ENCODE measurements at regions not wholly inside any gene's neighbourhood (a gene's known extent, or its start where the extent isn't known, plus 50 kb on each side); places are given as distances from the start of the nearest gene placed in this dataset.

- ChIA-PET POLR2A (no interaction called here), CTCF (no interaction called here)
- Histone ChIP-seq H3K9me3 (ENCODE audit: control insufficient read depth, insufficient read depth, low read depth, low read length) (peaks cover 11% of the 10 kb centered on the region; the same call in 1 of the 2 replicates), H3K27ac (ENCODE audit: low read length) (no peak overlapping the region), H3K4me3 (ENCODE audit: low read depth in 2 of 2, low read length in 2 of 2) (no peak overlapping the region), H3K27me3 (ENCODE audit: control insufficient read depth, insufficient read depth, low read length) (no peaks in the 10 kb centered on the region), H3K36me3 (ENCODE audit: control insufficient read depth, insufficient read depth, low read length) (no peaks in the 10 kb centered on the region), H3K4me1 (ENCODE audit: control insufficient read depth, insufficient read depth, low read length) (no peaks in the 10 kb centered on the region)
- DNase-seq (ENCODE audit: low read depth, low spot score) (no peak), ATAC-seq (no peak)
- in situ Hi-C loops (cut with HindIII; ENCODE audit: low pct_unique_long_range_greater_than_20kb, low sequenced_read_pairs): no loop called here
- intact Hi-C loops (cut with micrococcal nuclease; ENCODE audit: unreplicated experiment): no loop called here
- TF ChIP-seq POLR2AphosphoS5 (IDR thresholded peaks at IDR 0.05; ENCODE audit: low read depth, low read length) (no peak), REST (IDR thresholded peaks at IDR 0.05; ENCODE audit: insufficient read depth in 1 of 2, low read depth in 2 of 2, low read length in 1 of 2) (no peak), SIN3A (IDR thresholded peaks at IDR 0.05; ENCODE audit: borderline replicate concordance, insufficient read depth, low read depth, low read length) (no peak), TCF7L2 (IDR thresholded peaks at IDR 0.05; ENCODE audit: low read depth, low read length) (no peak), CTCF (IDR thresholded peaks at IDR 0.05) (no peak)
- BruUV-seq (replicated peaks): no TSS peak
These were observed 178.6 kb upstream of the RBMS1 start for GRCh38 chr2:160672211-160672610.

- POLR2A ChIA-PET: no interaction called here
- no TSS peak for BruUV-seq (replicated peaks)
- H3K9me3 ChIP-seq (ENCODE audit: control insufficient read depth, insufficient read depth, low read depth, low read length): peaks cover 11% of the 10 kb centered on the region; the same call in 1 of the 2 replicates
- ATAC-seq (no peak), DNase-seq (ENCODE audit: low read depth, low spot score) (no peak)
- CTCF ChIA-PET: no interaction called here
- in situ Hi-C loops (cut with HindIII; ENCODE audit: low pct_unique_long_range_greater_than_20kb, low sequenced_read_pairs): no loop called here
- TF ChIP-seq CTCF (IDR thresholded peaks at IDR 0.05) (no peak), POLR2AphosphoS5 (IDR thresholded peaks at IDR 0.05; ENCODE audit: low read depth, low read length) (no peak), SIN3A (IDR thresholded peaks at IDR 0.05; ENCODE audit: borderline replicate concordance, insufficient read depth, low read depth, low read length) (no peak), TCF7L2 (IDR thresholded peaks at IDR 0.05; ENCODE audit: low read depth, low read length) (no peak), REST (IDR thresholded peaks at IDR 0.05; ENCODE audit: insufficient read depth in 1 of 2, low read depth in 2 of 2, low read length in 1 of 2) (no peak)
- no peak overlapping the region for H3K27ac ChIP-seq (ENCODE audit: low read length)
- H3K27me3 ChIP-seq (ENCODE audit: control insufficient read depth, insufficient read depth, low read length): no peaks in the 10 kb centered on the region
- H3K4me3 ChIP-seq (ENCODE audit: low read depth in 2 of 2, low read length in 2 of 2): no peak overlapping the region
- H3K36me3 ChIP-seq (ENCODE audit: control insufficient read depth, insufficient read depth, low read length): no peaks in the 10 kb centered on the region
- intact Hi-C loops (cut with micrococcal nuclease; ENCODE audit: unreplicated experiment): no loop called here
- no peaks in the 10 kb centered on the region for H3K4me1 ChIP-seq (ENCODE audit: control insufficient read depth, insufficient read depth, low read length)
These were observed 180.6 kb upstream of the RBMS1 start for GRCh38 chr2:160674146-160674750.

Data from Panc1 (cell line).